Heart left ventricle (tissue), 16 donors: ENCODE measurements at regions not wholly inside any gene's neighbourhood (a gene's known extent, or its start where the extent isn't known, plus 50 kb on each side); places are given as distances from the start of the nearest gene placed in this dataset.
"Not testable (repeated sequence)": the region's sequence is repeated elsewhere in the genome, so short reads cannot be mapped to it uniquely, and the experiment has no call there.

Source experiments
- ATAC-seq, 4 donors: fragments of 200-7000 bp; cut with Tn5 transposase; one replicate each; pipeline ENCODE4 v1.9.1; 2020 to 2022; ENCODE audit warnings: moderate library complexity in 4 of 4, mild to moderate bottlenecking in 3 of 4, moderate number of reproducible peaks in 1 of 4
- DNase-seq, 5 donors: peaks; one replicate each; pipeline ENCODE4 v3.0.0-alpha.2; 2020
- H3K27ac ChIP-seq, 12 donors: fragments of 200-600 bp; sonication (generic) in 4 of 12; one replicate each; pipeline versions ENCODE4 v1.5.0 to v1.8.0; 2016 to 2022; ENCODE audit warnings: mild to moderate bottlenecking in 2 of 12
- H3K27me3 ChIP-seq, 9 donors: fragments of 200-600 bp; sonication (generic) in 2 of 9; one replicate each; pipeline versions ENCODE4 v1.5.1 to v1.8.0; 2016 to 2022; ENCODE audit warnings: mild to moderate bottlenecking in 3 of 9
- H3K36me3 ChIP-seq, 9 donors: fragments of 200-600 bp; sonication (generic) in 2 of 9; one replicate each; pipeline versions ENCODE4 v1.5.0 to v1.8.0; 2018 to 2022; ENCODE audit warnings: mild to moderate bottlenecking in 2 of 9
- H3K4me1 ChIP-seq, 12 donors: fragments of 200-600 bp; sonication (generic) in 4 of 12; one replicate each; pipeline versions ENCODE4 v1.5.0 to v1.8.0; 2016 to 2022; ENCODE audit warnings: mild to moderate bottlenecking in 3 of 12
- H3K4me3 ChIP-seq, 12 donors: fragments of 200-600 bp; sonication (generic) in 4 of 12; one replicate each; pipeline versions ENCODE4 v1.5.0 to v1.8.0; 2017 to 2022; ENCODE audit warnings: mild to moderate bottlenecking in 9 of 12, moderate library complexity in 4 of 12
- H3K9me3 ChIP-seq, 12 donors: fragments of 200-600 bp; sonication (generic) in 4 of 12; one replicate each; pipeline versions ENCODE4 v1.5.0 to v1.8.0; 2016 to 2022; ENCODE audit warnings: mild to moderate bottlenecking in 1 of 12
- POLR2A ChIP-seq, 2 donors: fragments of 450-650 bp; IDR thresholded peaks; one replicate each; pipeline ENCODE4 v1.6.1; 2017; ENCODE audit warnings: antibody characterized with exemption in 2 of 2, mild to moderate bottlenecking in 2 of 2, moderate library complexity in 2 of 2
- WGBS, 4 donors: extraction: QIAGEN DNeasy Blood & Tissue Kit in 2 of 4; methylation state at CpG; one replicate each; pipeline versions ENCODE4 v1.1.5 to v1.1.7; 2013 to 2018; 5-methylcytosine and 5-hydroxymethylcytosine counted together
- intact Hi-C, 10 donors: fragments of 100-400 bp; cut with DNase I; formaldehyde crosslinking; loops; one replicate each; pipeline versions ENCODE4 v1.11.1 to v1.14.2; 2022
- TF ChIP-seq, protein P1 (sequence below), 12 donors: fragments of 200-600 bp; sonication (generic) in 4 of 12; IDR thresholded peaks; one replicate each; pipeline versions ENCODE4 v1.5.0 to v1.8.0; 2018 to 2022; ENCODE audit warnings: antibody characterized with exemption in 12 of 12, mild to moderate bottlenecking in 5 of 12
- donor health status: ischemic (EF 13 %, LVEDD 7.1; RV severe dilation, severe dysfunction).
- donor health status: healthy with polysubstance abuse.
- donor health status: DM: no; HTN: yes; CAD: no.
- donor health status: DM: no; HTN: no; CAD: no.
- donor health status: ischemic (EF 25% LVEDD 6.9; RV normal size, moderate dysfunction).
- donor health status: ischemic (EF 25% LVEDD 5.7; RV mildly dilated, moderate dysfunction).
- donor health status: healthy.
- donor health status: DM: yes; HTN: yes; CAD: no.
- donor health status: ischemic (EF 35%, LVEDD 5.7; RV mildly dilated, moderate dysfunction).
- donor health status: nonischemic (EF 11% LVEDD 7.7; RV severe dilation, severe dysfunction).
- donor health status: DM: yes; HTN: yes; CAD: no.
- donor health status: PGD.
- donor health status: ischemic (EF 29% LVEDD 5.4; RV normal size, mild dysfunction).
- donor health status: nonischemic (EF 23%, LVEDD 6.1; RV moderate dilation, normal function).

DNA sequence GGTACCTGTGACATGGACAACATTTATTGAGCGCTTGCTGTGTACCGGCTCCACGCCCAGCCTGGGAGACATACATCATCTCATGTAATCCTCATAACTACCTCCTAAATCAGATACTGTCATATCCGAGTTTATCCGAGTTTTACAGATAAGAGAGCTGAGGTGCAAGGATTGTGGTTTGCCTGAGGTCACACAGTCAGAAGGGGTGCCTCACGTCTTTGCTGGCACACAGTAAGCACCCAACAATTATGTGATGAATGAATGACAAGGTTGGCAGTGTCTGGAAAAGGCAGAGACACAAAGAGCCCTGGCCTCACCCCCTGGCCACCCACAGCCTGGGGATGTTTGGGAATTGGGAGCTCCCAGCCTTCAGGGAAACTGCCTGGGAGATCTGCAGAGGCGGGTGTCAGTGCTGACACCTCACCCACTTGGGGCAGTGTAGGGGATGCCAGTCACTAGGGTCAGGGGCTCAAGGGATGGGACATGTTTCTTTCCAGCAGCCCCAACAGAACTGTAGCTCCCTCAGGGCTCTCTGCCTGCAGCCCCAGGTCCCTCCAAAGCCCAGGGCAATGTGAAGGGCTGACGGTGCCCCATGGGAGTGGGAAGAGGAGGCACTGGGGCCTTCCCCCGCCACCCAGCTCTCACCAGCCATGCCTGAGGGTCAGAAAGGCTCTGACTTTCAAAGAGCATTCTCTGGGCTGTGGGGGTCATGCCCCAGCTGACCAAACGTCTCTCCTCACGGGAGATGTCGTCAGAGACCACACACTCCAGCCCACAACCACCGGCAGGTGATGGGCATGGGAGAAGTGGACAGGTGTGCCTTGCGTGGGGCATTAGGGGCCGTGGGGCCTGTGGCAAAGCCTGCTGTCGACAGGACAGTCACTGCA lies 157.5 kb downstream of the ZFP36L2 start:
- peaks cover 0 to 53% (median 37%) of the 10 kb centered on the region in 12 donors for H3K4me1 ChIP-seq
- TF ChIP-seq, protein P1, sequence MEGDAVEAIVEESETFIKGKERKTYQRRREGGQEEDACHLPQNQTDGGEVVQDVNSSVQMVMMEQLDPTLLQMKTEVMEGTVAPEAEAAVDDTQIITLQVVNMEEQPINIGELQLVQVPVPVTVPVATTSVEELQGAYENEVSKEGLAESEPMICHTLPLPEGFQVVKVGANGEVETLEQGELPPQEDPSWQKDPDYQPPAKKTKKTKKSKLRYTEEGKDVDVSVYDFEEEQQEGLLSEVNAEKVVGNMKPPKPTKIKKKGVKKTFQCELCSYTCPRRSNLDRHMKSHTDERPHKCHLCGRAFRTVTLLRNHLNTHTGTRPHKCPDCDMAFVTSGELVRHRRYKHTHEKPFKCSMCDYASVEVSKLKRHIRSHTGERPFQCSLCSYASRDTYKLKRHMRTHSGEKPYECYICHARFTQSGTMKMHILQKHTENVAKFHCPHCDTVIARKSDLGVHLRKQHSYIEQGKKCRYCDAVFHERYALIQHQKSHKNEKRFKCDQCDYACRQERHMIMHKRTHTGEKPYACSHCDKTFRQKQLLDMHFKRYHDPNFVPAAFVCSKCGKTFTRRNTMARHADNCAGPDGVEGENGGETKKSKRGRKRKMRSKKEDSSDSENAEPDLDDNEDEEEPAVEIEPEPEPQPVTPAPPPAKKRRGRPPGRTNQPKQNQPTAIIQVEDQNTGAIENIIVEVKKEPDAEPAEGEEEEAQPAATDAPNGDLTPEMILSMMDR (IDR thresholded peaks at IDR 0.05) = no peak
- no peak for TF ChIP-seq POLR2A (IDR thresholded peaks at IDR 0.05)
- H3K27ac ChIP-seq = peak overlapping the region in 3 of 12 donors; percentile 39 to 67 (median 54)
- intact Hi-C loops = loop anchor here in 1 of 10 donors (5.0 kb wide), 1 partner anchor 42 kb away; no protein-coding TSS in a partner anchor
- no peak for ATAC-seq
- DNase-seq = no peak
- no peaks in the 10 kb centered on the region for H3K9me3 ChIP-seq
- no peaks in the 10 kb centered on the region for H3K27me3 ChIP-seq
- 91 to 96% (median 92%) methylated on average over 14 to 16 of the region's 16 CpGs for WGBS, 4 donors
- no peak overlapping the region for H3K4me3 ChIP-seq
- H3K36me3 ChIP-seq = no peaks in the 10 kb centered on the region

DNA sequence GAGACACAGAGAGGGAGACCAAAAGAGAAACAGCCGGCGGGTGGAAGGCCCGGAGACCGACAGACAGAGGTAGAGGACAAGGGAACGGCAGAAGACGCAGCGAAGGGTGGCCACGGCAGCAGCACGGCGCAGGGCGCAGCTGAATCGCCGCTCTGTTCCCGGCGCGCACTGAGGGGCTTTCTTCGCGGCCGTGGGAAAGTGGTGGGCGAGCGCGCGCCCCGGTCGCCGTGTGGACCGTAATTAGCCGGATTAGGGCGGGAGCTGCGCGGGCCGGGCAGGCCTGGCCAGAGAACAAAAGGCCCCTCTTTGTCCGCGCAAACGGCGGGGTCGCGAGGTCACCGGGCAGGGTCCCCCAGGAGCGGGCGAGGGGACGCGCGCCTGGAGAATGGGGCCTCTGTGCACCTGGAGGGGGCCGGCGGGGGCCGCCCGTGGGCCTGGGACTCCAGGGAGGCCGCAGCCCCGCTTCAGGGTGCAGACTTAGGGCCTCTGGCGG lies 158.3 kb downstream of the ZFP36L2 start:
- Histone ChIP-seq H3K4me3 (peak overlapping the region in 3 of 12 donors; percentile 7 to 15 (median 13)), H3K27me3 (no peaks in the 10 kb centered on the region), H3K36me3 (no peaks in the 10 kb centered on the region), H3K27ac (peak overlapping the region in 5 of 12 donors; percentile 11 to 67 (median 39)), H3K4me1 (peaks cover 0 to 46% (median 30%) of the 10 kb centered on the region in 12 donors), H3K9me3 (no peaks in the 10 kb centered on the region)
- DNase-seq (peak in 1 of 5 donors; percentile 18), ATAC-seq (no peak)
- no peak for TF ChIP-seq POLR2A (IDR thresholded peaks at IDR 0.05)
- TF ChIP-seq, protein P1 (IDR thresholded peaks at IDR 0.05) = no peak
- intact Hi-C loops = loop anchor here in 1 of 10 donors (5.0 kb wide), 1 partner anchor 41 kb away; no protein-coding TSS in a partner anchor
- WGBS, 4 donors = 75 to 81% (median 78%) methylated on average over 51 of the region's 51 CpGs

DNA sequence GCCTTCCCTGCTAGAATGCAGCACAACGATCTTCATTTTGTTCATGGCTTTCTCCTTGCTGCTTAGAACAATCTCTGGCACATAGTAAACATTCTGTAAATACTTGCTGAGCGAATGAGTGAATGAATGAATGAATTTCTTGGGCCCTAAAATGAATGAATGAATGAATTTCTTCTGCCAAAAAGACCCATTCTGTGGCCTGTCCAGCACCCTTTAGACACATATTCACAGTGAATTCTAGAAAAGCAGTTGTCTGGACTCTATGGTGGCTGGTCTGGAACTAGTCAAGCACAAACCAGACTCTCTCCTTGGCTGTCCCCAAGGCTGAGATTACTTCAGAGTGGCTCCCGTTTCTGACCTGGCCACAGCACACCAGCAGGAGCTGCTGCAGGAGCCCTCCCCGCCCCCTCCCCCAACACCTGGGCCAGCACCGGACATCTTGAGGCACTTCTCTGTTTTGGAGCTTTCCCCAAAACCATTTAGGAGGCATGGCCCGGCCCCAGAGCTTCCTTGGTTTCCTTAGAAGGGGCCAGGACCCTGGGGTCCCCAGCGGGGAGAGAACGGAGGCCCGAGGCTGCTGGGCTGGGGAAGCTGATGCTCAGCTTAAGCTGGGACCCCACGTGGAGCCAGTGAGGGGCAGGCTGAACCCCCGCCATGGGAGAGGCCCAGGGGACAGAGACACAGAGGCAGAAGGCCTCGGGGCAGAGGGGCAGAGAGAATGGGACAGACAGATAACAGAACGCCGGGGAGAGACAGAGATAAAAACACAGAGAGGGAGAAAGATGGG lies 159.0 kb downstream of the ZFP36L2 start:
- no peak for ATAC-seq
- Histone ChIP-seq H3K36me3 (no peaks in the 10 kb centered on the region), H3K27me3 (no peaks in the 10 kb centered on the region), H3K27ac (peak overlapping the region in 5 of 12 donors; percentile 11 to 67 (median 39)), H3K4me3 (peak overlapping the region in 2 of 12 donors; percentile 13 to 15), H3K9me3 (peaks cover 0 to under 1% (median 0%) of the 10 kb centered on the region in 12 donors), H3K4me1 (peaks cover 0 to 42% (median 29%) of the 10 kb centered on the region in 12 donors)
- TF ChIP-seq, protein P1 (IDR thresholded peaks at IDR 0.05) = no peak
- no peak for TF ChIP-seq POLR2A (IDR thresholded peaks at IDR 0.05)
- intact Hi-C loops = loop anchor here in 1 of 10 donors (5.0 kb wide), 1 partner anchor 40 kb away; no protein-coding TSS in a partner anchor
- 86 to 91% (median 88%) methylated on average over 14 of the region's 14 CpGs for WGBS, 4 donors
- DNase-seq = no peak

DNA sequence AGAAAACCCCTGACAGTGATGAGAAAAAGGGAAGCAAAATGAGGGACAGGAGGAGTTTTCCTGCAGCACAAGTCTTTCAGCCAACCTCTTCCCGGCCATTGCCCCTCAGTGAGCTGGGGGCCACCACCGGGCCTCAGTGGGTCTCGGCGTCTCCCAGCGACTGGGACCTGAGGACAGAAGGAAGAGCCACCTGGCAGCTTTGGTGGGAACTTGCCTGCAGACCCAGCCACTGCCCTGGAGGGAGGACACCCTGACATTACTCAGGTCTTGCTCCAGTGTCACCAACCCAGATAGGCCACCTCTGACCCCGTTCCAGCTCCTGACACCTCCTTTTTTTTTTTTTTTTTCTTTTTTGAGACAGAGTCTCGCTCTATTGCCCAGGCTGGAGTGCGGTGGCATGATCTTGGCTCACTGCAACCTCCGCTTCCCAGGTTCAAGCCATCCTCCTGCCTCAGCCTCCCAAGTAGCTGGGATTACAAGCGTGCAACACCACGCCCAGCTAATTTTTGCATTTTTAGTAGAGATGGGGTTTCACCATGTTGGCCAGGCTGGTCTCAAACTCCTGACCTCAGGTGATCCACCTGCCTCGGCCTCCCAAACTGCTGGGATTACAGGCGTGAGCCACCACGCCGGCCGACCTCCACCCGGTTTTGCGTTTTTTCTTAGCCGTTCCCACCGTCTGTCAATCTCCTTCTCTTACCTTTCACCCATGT lies 159.7 kb downstream of the ZFP36L2 start:
- not testable (repeated sequence) for ATAC-seq, H3K27me3 ChIP-seq, H3K9me3 ChIP-seq, H3K36me3 ChIP-seq, H3K27ac ChIP-seq, H3K4me3 ChIP-seq, DNase-seq
- intact Hi-C loops = loop anchor here in 1 of 10 donors (5.0 kb wide), 1 partner anchor 39 kb away; no protein-coding TSS in a partner anchor
- H3K4me1 ChIP-seq = peaks cover 0 to 35% (median 23%) of the 10 kb centered on the region in 12 donors
- 92 to 96% (median 93%) methylated on average over 19 to 20 of the region's 20 CpGs for WGBS, 4 donors
